Spleen (tissue), 7 donors: ENCODE measurements at regions not wholly inside any gene's neighbourhood (a gene's known extent, or its start where the extent isn't known, plus 50 kb on each side); places are given as distances from the start of the nearest gene placed in this dataset.

Experiments
- POLR2A ChIP-seq, 3 donors: fragments of 450-650 bp; IDR thresholded peaks; one replicate each; pipeline ENCODE4 v1.5.1; 2017; ENCODE audit warnings: antibody characterized with exemption in 3 of 3, mild to moderate bottlenecking in 1 of 3
- TF ChIP-seq, protein P1 (sequence below), 11 experiments: fragments of 200-600 bp in 7 of 11; fragments of 450-650 bp in 4 of 11; sonication (generic) in 4 of 11; IDR thresholded peaks in 8 of 11; conservative IDR thresholded peaks in 3 of 11; 1 replicate in 7 of 11; 2 replicates in 4 of 11; pipeline versions ENCODE4 v1.4.0 to v1.8.0; 2016 to 2021; ENCODE audit warnings: antibody characterized with exemption in 11 of 11, inconsistent platforms in 4 of 11, mild to moderate bottlenecking in 1 of 11
- donor health status: DM: no; HTN: no; CAD: no; lungs with moderate emphysema.
- donor health status: DM: no; HTN: no; CAD: no.
- donor health status: DM: no; HTN: no; CAD: no.

DNA sequence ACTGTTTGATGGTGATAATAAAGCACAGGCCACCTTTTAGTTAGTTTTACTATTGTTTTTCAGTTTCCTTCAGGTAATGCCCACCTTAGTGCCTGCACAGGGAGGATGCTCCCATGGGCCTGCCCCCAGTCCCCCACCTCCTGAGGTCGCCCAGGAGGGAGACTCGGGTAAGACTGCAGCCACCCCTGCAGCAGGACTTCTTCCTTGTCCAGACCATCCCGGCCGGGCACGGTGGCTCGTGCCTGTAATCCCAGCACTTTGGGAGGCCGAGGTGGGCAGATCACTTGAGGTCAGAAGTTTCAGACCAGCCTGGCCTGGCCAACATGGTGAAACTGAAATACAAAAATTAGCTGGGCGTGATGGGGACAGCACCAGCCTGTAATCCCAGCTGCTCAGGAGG, 68.1 kb upstream of the TANC1 start:
- TF ChIP-seq, protein P1, sequence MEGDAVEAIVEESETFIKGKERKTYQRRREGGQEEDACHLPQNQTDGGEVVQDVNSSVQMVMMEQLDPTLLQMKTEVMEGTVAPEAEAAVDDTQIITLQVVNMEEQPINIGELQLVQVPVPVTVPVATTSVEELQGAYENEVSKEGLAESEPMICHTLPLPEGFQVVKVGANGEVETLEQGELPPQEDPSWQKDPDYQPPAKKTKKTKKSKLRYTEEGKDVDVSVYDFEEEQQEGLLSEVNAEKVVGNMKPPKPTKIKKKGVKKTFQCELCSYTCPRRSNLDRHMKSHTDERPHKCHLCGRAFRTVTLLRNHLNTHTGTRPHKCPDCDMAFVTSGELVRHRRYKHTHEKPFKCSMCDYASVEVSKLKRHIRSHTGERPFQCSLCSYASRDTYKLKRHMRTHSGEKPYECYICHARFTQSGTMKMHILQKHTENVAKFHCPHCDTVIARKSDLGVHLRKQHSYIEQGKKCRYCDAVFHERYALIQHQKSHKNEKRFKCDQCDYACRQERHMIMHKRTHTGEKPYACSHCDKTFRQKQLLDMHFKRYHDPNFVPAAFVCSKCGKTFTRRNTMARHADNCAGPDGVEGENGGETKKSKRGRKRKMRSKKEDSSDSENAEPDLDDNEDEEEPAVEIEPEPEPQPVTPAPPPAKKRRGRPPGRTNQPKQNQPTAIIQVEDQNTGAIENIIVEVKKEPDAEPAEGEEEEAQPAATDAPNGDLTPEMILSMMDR (IDR thresholded peaks at IDR 0.05 in 8 of 11, conservative IDR thresholded peaks at IDR 0.05 in 3 of 11): no peak
- TF ChIP-seq POLR2A (IDR thresholded peaks at IDR 0.05): no peak
